H1 (cell line): ENCODE measurements at regions not wholly inside any gene's neighbourhood (a gene's known extent, or its start where the extent isn't known, plus 50 kb on each side); places are given as distances from the start of the nearest gene placed in this dataset.

Source experiments
- CTCF ChIA-PET: fragments of 300-600 bp; sonication (Branson Sonifier 250); formaldehyde crosslinking; loops from one replicate; lab custom pipeline; 2021; ENCODE audit not compliant: partially characterized antibody; lab: Charles Lee
- POLR2A ChIA-PET: fragments of 300-600 bp; sonication (Branson Sonifier 250); formaldehyde crosslinking; loops from one replicate; lab custom pipeline; 2021; ENCODE audit warnings: inconsistent platforms; ENCODE audit not compliant: partially characterized antibody; lab: Charles Lee
- DNase-seq, 2 experiments: peaks; one replicate each; pipeline versions ENCODE4 v3.0.0 to v3.0.0-alpha.2; 2010 to 2022; ENCODE audit warnings: low spot score in 2 of 2, low read depth in 1 of 2, mixed read lengths in 1 of 2
- FAIRE-seq: peaks from 2 replicates; lab custom pipeline; 2011; peaks lifted over from hg19 to GRCh38; lab: Jason Lieb, UNC
- H2AFZ ChIP-seq: 2 replicates; pipeline ENCODE4 v1.8.1; 2012; ENCODE audit warnings: low read length, inconsistent platforms
- H2AK5ac ChIP-seq: 2 replicates; pipeline ENCODE4 v1.6.1; 2013; ENCODE audit warnings: low read depth, low read length
- H2BK120ac ChIP-seq: replicated peaks from 2 replicates; pipeline ENCODE3; 2013; ENCODE audit warnings: low read depth, low read length, inconsistent platforms
- H2BK12ac ChIP-seq: 2 replicates; pipeline ENCODE4 v1.6.1; 2013; ENCODE audit warnings: low read depth, low read length
- H2BK15ac ChIP-seq: 2 replicates; pipeline ENCODE4 v1.6.1; 2013; ENCODE audit warnings: low read length
- H2BK20ac ChIP-seq: 2 replicates; pipeline ENCODE4 v1.6.1; 2013; ENCODE audit warnings: low read length
- H2BK5ac ChIP-seq: 2 replicates; pipeline ENCODE4 v1.6.1; 2013; ENCODE audit warnings: low read depth, low read length
- H3K14ac ChIP-seq: 2 replicates; pipeline ENCODE4 v1.6.1; 2013; ENCODE audit warnings: inconsistent platforms; ENCODE audit not compliant: insufficient read length
- H3K18ac ChIP-seq: 2 replicates; pipeline ENCODE4 v1.6.1; 2013; ENCODE audit warnings: low read length; ENCODE audit errors: extremely low read depth
- H3K23ac ChIP-seq: 2 replicates; pipeline ENCODE4 v1.6.1; 2013; ENCODE audit warnings: inconsistent platforms; ENCODE audit not compliant: insufficient read length
- H3K23me2 ChIP-seq: 2 replicates; pipeline ENCODE4 v1.6.1; 2013; ENCODE audit warnings: low read depth, low read length
- H3K27ac ChIP-seq: 2 replicates; pipeline ENCODE4 v1.6.1; 2011; ENCODE audit warnings: low read depth, low read length, inconsistent platforms
- H3K27me3 ChIP-seq, 4 experiments: replicated peaks in 1 of 4; 1 replicate in 1 of 4; 2 replicates in 3 of 4; pipeline versions ENCODE4 v1.6.1 to v1.8.1; 2011 to 2013; ENCODE audit warnings: low read length in 3 of 4, mild to moderate bottlenecking in 3 of 4, inconsistent platforms in 2 of 4, mixed read lengths in 2 of 4, moderate library complexity in 1 of 4; ENCODE audit not compliant: control insufficient read depth in 3 of 4, insufficient read depth in 3 of 4; ENCODE audit errors: extremely low read depth in 1 of 4
- H3K36me3 ChIP-seq, 4 experiments: 2 replicates each; pipeline versions ENCODE4 v1.6.1 to v1.8.1; 2011 to 2013; ENCODE audit warnings: mild to moderate bottlenecking in 4 of 4, low read length in 3 of 4, moderate library complexity in 2 of 4, control low read depth in 1 of 4, inconsistent platforms in 1 of 4; ENCODE audit not compliant: insufficient read depth in 4 of 4, control insufficient read depth in 2 of 4
- H3K4ac ChIP-seq: replicated peaks from 2 replicates; pipeline ENCODE3; 2013; ENCODE audit warnings: low read length, low read depth, mixed read lengths, inconsistent platforms; ENCODE audit not compliant: insufficient read length
- H3K4me1 ChIP-seq, 4 experiments: replicated peaks in 1 of 4; 1 replicate in 1 of 4; 2 replicates in 3 of 4; pipeline versions ENCODE4 v1.6.1 to v1.8.1; 2011 to 2013; ENCODE audit warnings: low read length in 3 of 4, inconsistent platforms in 2 of 4, mixed read lengths in 1 of 4; ENCODE audit not compliant: insufficient read depth in 4 of 4, control insufficient read depth in 3 of 4
- H3K4me2 ChIP-seq, 2 experiments: 2 replicates each; pipeline versions ENCODE4 v1.6.1 to v1.8.1; 2011 to 2013; ENCODE audit warnings: low read depth in 2 of 2, low read length in 2 of 2, control low read depth in 1 of 2, inconsistent platforms in 1 of 2, mild to moderate bottlenecking in 1 of 2; ENCODE audit not compliant: insufficient read depth in 1 of 2
- H3K4me3 ChIP-seq, 4 experiments: fragments of 200-600, 300-600 bp in 1 of 4; sonication (generic), shearing (Covaris generic), sonication (Bioruptor Twin) in 1 of 4; 2 replicates each; pipeline versions ENCODE4 v1.5.1 to v1.8.1; 2011 to 2016; ENCODE audit warnings: low read length in 4 of 4, low read depth in 3 of 4, control low read depth in 2 of 4, inconsistent platforms in 2 of 4, mild to moderate bottlenecking in 2 of 4, mixed read lengths in 1 of 4, moderate library complexity in 1 of 4; ENCODE audit not compliant: insufficient read depth in 2 of 4; ENCODE audit errors: extremely low read depth in 1 of 4
- H3K56ac ChIP-seq: replicated peaks from 2 replicates; pipeline ENCODE3; 2013; ENCODE audit warnings: low read depth, mild to moderate bottlenecking, mixed read lengths, low read length, inconsistent platforms; ENCODE audit not compliant: insufficient read length
- H3K79me1 ChIP-seq: 2 replicates; pipeline ENCODE4 v1.6.1; 2013; ENCODE audit warnings: low read depth, low read length, control low read depth
- H3K79me2 ChIP-seq, 2 experiments: 2 replicates each; pipeline versions ENCODE4 v1.6.1 to v1.8.1; 2012 to 2013; ENCODE audit warnings: low read length in 2 of 2, mild to moderate bottlenecking in 2 of 2, inconsistent platforms in 1 of 2; ENCODE audit not compliant: insufficient read depth in 2 of 2, control insufficient read depth in 1 of 2
- H3K9ac ChIP-seq, 4 experiments: replicated peaks in 1 of 4; 1 replicate in 1 of 4; 2 replicates in 3 of 4; pipeline versions ENCODE4 v1.6.1 to v1.8.1; 2011 to 2013; ENCODE audit warnings: low read depth in 3 of 4, low read length in 3 of 4, control low read depth in 2 of 4, mild to moderate bottlenecking in 2 of 4, moderate library complexity in 2 of 4, inconsistent platforms in 1 of 4; ENCODE audit errors: extremely low read depth in 1 of 4
- H3K9me3 ChIP-seq, 2 experiments: 2 replicates each; pipeline versions ENCODE4 v1.6.1 to v1.8.1; 2012 to 2013; ENCODE audit warnings: mild to moderate bottlenecking in 2 of 2, moderate library complexity in 2 of 2, control low read depth in 1 of 2, inconsistent platforms in 1 of 2, low read depth in 1 of 2, low read length in 1 of 2, mixed read lengths in 1 of 2; ENCODE audit not compliant: insufficient read depth in 2 of 2
- H4K20me1 ChIP-seq, 2 experiments: replicated peaks in 1 of 2; 2 replicates each; pipeline versions ENCODE3 to v1.8.1; 2011 to 2013; ENCODE audit warnings: inconsistent platforms in 2 of 2, low read length in 2 of 2, mild to moderate bottlenecking in 1 of 2; ENCODE audit not compliant: insufficient read depth in 2 of 2, control insufficient read depth in 1 of 2
- H4K5ac ChIP-seq: 2 replicates; pipeline ENCODE4 v1.6.1; 2013; ENCODE audit warnings: low read length, low read depth, mixed read lengths, inconsistent platforms; ENCODE audit not compliant: insufficient read length
- H4K8ac ChIP-seq: 2 replicates; pipeline ENCODE4 v1.8.0; 2013; ENCODE audit warnings: mild to moderate bottlenecking, moderate library complexity, low read length, inconsistent platforms; ENCODE audit not compliant: insufficient read depth; ENCODE audit errors: extremely low read depth
- H4K91ac ChIP-seq: replicated peaks from 2 replicates; pipeline ENCODE3; 2013; ENCODE audit warnings: low read length, mixed read lengths, inconsistent platforms; ENCODE audit not compliant: insufficient read length
- CREB1 ChIP-seq: IDR thresholded peaks from 2 replicates; pipeline ENCODE4 v1.6.1; 2012; ENCODE audit warnings: inconsistent platforms
- CTCF ChIP-seq, 3 experiments: IDR thresholded peaks; 1 replicate in 2 of 3; 2 replicates in 1 of 3; pipeline versions ENCODE4 v1.5.1 to v1.6.1; 2011; ENCODE audit warnings: low read length in 3 of 3, mild to moderate bottlenecking in 3 of 3, inconsistent platforms in 2 of 3, low read depth in 1 of 3, moderate library complexity in 1 of 3; ENCODE audit not compliant: insufficient read depth in 1 of 3; ENCODE audit errors: control extremely low read depth in 1 of 3
- ZNF274 ChIP-seq: IDR thresholded peaks from 2 replicates; pipeline ENCODE4 v1.7.0; 2012; ENCODE audit warnings: low read length, borderline replicate concordance; ENCODE audit errors: extremely low read depth
- WGBS, 2 experiments: shearing (Covaris generic) in 1 of 2; methylation state at CpG; one replicate each; pipeline versions ENCODE4 v1.1.6 to v1.1.7; 2013 to 2015; ENCODE audit warnings: low lambda C conversion rate in 2 of 2, mixed read lengths in 2 of 2, inconsistent platforms in 1 of 2, low coverage in 1 of 2, missing lambda C conversion rate in 1 of 2; ENCODE audit not compliant: insufficient replicate concordance in 2 of 2, insufficient coverage in 1 of 2, insufficient read length in 1 of 2; ENCODE audit errors: extremely low coverage in 1 of 2, missing lambda C conversion rate in 1 of 2; 5-methylcytosine and 5-hydroxymethylcytosine counted together

DNA sequence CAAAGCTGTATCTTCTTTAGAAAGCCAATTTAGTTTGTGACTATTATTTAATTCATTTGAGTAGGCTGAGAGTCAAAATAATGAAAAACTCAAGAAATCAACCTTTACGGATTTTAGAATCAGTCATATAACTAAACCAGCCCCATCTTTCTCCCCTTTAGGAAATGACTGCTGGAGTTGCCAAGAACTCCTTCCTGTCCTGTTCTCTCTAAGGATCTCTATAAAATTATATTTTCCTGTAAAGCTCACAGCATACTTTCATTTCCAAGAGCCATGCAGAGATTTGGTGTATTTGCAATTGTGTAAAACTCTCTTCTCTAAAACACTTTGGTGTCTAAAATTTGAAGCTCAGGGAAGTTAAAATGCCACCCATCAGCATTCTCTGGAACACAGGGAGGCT is 323.4 kb upstream of the GBE1 start:
- Histone ChIP-seq H3K79me2 (no peaks in the 10 kb centered on the region), H3K79me1 (no peaks in the 10 kb centered on the region), H3K23ac (no peak overlapping the region), H3K23me2 (no peaks in the 10 kb centered on the region), H3K36me3 (no peaks in the 10 kb centered on the region), H2BK5ac (no peak overlapping the region), H3K9ac (no peak overlapping the region), H3K4ac (no peak overlapping the region), H4K8ac (no peak overlapping the region), H2BK120ac (no peak overlapping the region), H2BK20ac (no peak overlapping the region), H3K18ac (no peak overlapping the region), H2BK12ac (no peak overlapping the region), H2AK5ac (no peak overlapping the region), H2BK15ac (no peak overlapping the region), H3K14ac (no peak overlapping the region), H3K4me3 (peak overlapping the region in 1 of 4 experiments; percentile 23; a peak in 1 of 8 replicates), H2AFZ (no peak overlapping the region), H3K56ac (no peak overlapping the region), H3K27me3 (no peaks in the 10 kb centered on the region), H3K27ac (no peak overlapping the region), H4K5ac (no peak overlapping the region), H4K20me1 (no peaks in the 10 kb centered on the region), H3K4me2 (no peak overlapping the region; a peak in 1 of 4 replicates), H4K91ac (no peak overlapping the region), H3K9me3 (no peaks in the 10 kb centered on the region), H3K4me1 (peaks cover 0 to 9% (median 6%) of the 10 kb centered on the region in 4 experiments; a peak in 4 of 7 replicates)
- DNase-seq: no peak
- TF ChIP-seq ZNF274 (no peak), CTCF (IDR thresholded peaks at IDR 0.05; ENCODE audit: control extremely low read depth in 1 of 3, insufficient read depth in 1 of 3, low read depth in 1 of 3, low read length in 3 of 3) (no peak), CREB1 (no peak)
- WGBS, 2 experiments: 80% methylated on average over 1 of the region's 1 CpG; no CpG with 5 or more reads in 1 of the 2 experiments
- ChIA-PET POLR2A (no interaction called here), CTCF (interaction anchor here (1.3 to 1.4 kb wide), 2 partner anchors 10 to 48 kb away, joined by 3 to 5 read pairs; no protein-coding TSS in a partner anchor)
- FAIRE-seq: no peak
